Stimulated activated CD4-positive, alpha-beta T cell treated with anti-CD3 and anti-CD28 coated beads, Interleukin-1b, Interleukin-23, amount 100 ng/mL, for 4 hours (primary cell): ENCODE measurements at regions not wholly inside any gene's neighbourhood (a gene's known extent, or its start where the extent isn't known, plus 50 kb on each side); places are given as distances from the start of the nearest gene placed in this dataset.
"Not testable (repeated sequence)": the region's sequence is repeated elsewhere in the genome, so short reads cannot be mapped to it uniquely, and the experiment has no call there.

Experiments used
- DNase-seq, 2 donors: peaks; one replicate each; pipeline ENCODE4 v3.0.0-alpha.2; 2020; ENCODE audit warnings: low read depth in 2 of 2

GRCh38 chr12:89824822-89825221, 116.2 kb upstream of the ATP2B1 start:
- no peak for DNase-seq

GRCh38 chr12:89822992-89823391, 114.4 kb upstream of the ATP2B1 start:
- not testable (repeated sequence) for DNase-seq

DNA sequence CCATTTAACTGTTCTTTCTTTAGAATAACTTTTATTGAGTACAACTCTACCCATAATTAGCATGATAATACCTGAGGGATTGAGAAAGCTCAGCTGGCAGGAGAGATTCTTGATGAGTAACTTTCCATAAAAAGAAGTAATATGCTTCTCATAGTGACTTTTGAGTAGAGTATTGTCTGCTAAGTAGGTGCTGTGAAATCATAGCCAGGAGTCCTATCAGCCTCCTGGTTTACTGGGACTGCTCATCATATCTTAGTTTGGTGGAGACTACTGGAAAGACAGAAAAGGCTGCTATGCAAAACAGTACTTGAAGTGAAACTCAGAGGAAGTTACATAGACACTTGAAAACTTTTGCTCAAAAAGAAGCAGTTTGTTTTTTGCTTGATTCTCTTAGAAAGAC, 113.3 kb upstream of the ATP2B1 start:
- DNase-seq = no peak

GRCh38 chr12:89817501-89818226, 109.0 kb upstream of the ATP2B1 start:
- DNase-seq = no peak

DNA sequence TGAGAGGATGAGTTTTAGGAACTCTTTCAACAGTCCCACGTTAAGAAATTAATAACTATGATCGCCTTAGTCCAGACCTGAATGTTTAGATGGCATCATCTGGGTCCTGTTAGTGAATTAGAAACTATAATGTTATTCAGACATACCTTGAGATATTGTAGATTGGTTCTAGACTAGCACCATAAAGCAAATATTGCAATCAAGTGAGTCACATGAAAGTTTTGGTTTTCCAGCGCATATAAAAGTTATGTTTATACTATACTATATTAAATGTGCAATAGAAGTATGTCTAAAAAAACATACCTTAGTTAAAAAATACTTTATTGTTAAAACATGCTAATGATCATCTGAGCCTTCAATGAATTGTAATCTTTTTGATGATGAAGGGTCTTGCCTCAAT, 106.6 kb upstream of the ATP2B1 start:
- DNase-seq = no peak

- DNase-seq = no peak
Measured at GRCh38 chr12:89803412-89803811, 94.8 kb upstream of the ATP2B1 start.

GRCh38 chr12:89801284-89801683, 92.6 kb upstream of the ATP2B1 start:
- DNase-seq = no peak

GRCh38 chr12:89800435-89800834, 91.8 kb upstream of the ATP2B1 start:
- no peak for DNase-seq

DNA sequence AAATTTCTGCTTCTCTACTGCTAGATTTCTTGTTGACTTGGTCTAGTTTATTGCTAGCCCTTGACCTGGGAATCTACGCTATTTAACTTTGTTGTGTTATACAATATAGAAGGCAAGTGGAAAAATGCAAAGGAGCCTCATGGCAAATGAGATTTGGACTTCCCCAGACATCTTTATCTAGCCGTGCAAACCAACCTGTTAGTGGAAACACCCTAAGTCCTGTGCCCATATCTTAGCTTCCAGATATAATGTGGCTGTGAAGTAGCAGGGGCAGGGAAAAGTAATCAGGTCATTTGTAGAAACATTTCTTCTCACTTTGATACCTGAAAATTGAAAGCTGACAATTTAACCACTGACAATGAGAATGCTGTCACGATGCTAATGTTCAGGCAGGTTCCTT, 90.7 kb upstream of the ATP2B1 start:
- DNase-seq = no peak

DNA sequence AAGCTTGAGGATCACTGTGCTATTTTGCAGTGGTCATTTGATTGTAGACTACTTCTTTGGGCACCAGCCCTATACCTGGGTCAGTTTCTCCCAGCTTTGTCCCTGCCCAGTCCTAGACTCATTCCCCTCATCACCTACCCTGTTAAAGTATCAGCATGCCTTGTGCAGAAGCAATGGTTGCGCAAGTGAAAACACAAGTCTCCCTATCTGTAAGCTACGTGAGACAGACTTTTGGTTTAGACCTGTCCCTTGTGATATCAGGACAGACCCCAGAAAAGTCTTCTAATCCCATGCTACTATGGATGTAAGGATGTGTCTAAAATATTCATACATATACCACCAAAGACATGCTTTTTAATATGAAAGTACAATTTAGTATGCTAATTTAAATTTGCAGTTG, 88.8 kb upstream of the ATP2B1 start:
- no peak for DNase-seq

- DNase-seq = no peak
Measured at GRCh38 chr12:89796798-89797382, 88.3 kb upstream of the ATP2B1 start.

DNA sequence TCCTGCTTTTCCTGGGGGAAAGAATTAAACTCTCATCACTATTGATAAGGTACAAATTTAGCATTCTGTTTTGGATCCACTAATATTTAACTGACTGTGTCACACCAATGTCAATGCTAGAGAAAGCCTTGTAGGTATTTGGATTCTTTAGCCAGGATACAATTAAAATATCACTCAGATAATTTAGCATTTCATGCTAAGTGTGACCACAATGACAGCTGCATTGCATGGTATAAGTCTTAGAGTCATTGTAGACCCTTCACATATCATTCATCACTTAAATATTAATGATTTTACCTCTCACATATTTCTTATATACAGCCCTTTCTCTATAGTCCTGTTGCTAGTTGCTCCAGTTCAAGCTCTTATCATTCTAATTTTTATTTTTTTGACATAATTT, 85.3 kb upstream of the ATP2B1 start:
- no peak for DNase-seq

- DNase-seq = no peak
Measured at GRCh38 chr12:89791286-89791685, 82.6 kb upstream of the ATP2B1 start.

DNA sequence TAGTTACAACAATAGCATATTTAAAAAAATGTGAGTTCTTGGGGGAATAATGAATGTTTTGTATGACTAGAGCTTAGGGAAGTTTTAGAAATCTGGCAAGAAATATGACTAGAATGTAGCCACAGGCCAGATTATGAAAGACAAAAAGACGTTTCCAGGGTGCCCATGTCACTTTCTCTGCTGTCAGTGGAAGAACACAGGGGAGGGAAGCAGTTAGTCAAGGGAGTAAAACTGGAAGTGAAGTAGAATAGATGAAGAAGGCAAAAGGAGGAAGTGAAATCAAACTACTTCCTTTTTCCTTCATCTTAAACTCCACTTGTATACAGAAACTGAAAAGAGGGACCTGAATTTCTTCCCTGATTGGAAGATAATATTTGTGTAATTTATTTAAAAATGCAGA, 81.2 kb upstream of the ATP2B1 start:
- DNase-seq = no peak

- no peak for DNase-seq
Measured at GRCh38 chr12:89787763-89788162, 79.1 kb upstream of the ATP2B1 start.

GRCh38 chr12:89786177-89786810, 77.7 kb upstream of the ATP2B1 start:
- no peak for DNase-seq

DNA sequence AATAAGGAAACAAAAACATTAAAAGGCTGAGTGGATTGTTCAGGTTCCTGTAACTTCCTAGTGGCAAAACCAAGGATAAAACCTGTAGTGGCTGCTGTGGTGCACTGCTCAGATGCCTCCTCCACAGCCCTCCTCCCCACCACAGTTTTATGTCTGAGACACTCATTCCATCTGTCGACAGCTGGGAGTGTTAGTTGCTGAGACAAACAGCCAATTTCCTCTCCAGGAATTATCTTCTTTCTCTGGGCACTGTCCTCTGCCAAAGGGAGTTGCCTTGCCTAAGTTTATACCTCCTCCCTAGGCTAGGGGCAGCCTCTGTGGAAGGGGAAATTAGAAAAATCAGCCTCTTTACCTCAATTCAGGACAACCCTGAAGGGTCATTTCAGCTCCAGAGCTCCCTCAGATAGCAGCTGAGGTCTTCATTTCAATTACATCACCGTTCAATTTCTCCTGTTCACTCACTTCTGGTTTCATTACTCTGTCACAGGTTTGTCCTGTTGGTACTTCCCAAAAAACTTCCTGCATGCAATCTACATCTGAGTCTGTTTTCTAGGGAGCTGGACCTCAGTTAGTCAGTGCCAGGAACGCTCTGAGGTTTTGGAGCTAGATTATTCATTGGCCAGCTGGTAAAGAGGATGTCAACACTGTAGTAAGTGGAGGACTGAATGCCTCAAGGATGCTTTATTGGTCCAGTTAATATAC, 74.9 kb upstream of the ATP2B1 start:
- DNase-seq = no peak

DNA sequence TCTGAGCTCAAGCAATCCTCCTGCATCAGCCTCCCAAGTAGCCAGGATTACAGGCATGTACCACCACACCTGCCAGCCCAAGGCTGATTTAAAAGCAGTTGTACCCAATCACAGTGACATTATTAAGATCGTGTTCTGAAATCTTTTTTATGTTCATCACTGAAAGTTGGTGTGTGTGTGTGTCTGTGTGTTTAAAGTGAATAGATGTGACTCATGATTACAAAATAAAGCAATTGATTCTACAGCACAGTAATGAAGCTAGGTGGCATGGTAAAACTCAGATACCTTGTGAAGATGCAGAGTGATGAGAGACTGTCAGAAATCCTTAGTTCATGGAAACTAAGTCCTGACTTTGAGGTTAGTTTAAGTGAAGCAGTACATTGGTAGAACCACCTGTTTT, 74.2 kb upstream of the ATP2B1 start:
- no peak for DNase-seq

- DNase-seq = no peak
Measured at GRCh38 chr12:89781946-89782550, 73.4 kb upstream of the ATP2B1 start.

GRCh38 chr12:89781156-89781555, 72.5 kb upstream of the ATP2B1 start:
- no peak for DNase-seq

DNA sequence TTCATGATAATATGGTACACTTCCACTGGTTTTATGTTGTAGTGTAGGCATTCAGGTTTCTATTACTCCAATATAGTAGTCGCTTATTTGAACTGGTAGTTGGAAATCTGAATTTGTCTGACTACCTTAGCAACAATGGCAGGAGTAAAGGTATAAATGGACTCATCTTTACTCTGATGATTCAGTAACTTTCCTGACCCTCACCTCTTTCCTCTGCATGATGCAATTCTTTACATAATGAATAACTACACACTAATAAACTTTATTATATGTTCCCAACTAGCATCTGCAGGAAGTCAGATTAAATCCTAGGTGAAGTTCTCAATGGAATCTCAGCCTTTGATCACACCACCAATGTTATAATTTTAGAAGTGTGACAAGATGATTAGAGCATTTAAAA, 70.5 kb upstream of the ATP2B1 start:
- no peak for DNase-seq

- DNase-seq = no peak
Measured at GRCh38 chr12:89777733-89778379, 69.2 kb upstream of the ATP2B1 start.
